ENCODE measurements at regions not wholly inside any gene's neighbourhood (a gene's known extent, or its start where the extent isn't known, plus 50 kb on each side); places are given as distances from the start of the nearest gene placed in this dataset.

- Histone ChIP-seq H3K4me1 (ENCODE audit: control insufficient read depth in 2 of 2, insufficient read depth in 2 of 2, low read length in 2 of 2) (peaks cover 9 to 28% of the 10 kb centered on the region in 2 donors), H2AFZ (ENCODE audit: insufficient read depth, low read depth, low read length, poor library complexity, severe bottlenecking) (no peak overlapping the region), H3K9me3 (ENCODE audit: control extremely low read depth in 1 of 3, control insufficient read depth in 2 of 3, insufficient read depth in 1 of 3, low read length in 2 of 3) (no peaks in the 10 kb centered on the region), H3K79me2 (ENCODE audit: control insufficient read depth, insufficient read depth, low read length) (no peaks in the 10 kb centered on the region), H3K4me3 (ENCODE audit: control extremely low read depth in 1 of 5, extremely low read depth in 1 of 5, insufficient read depth in 1 of 5, low read depth in 2 of 5, low read length in 4 of 5) (no peak overlapping the region), H4K20me1 (ENCODE audit: control insufficient read depth, insufficient read depth, low read length, poor library complexity, severe bottlenecking) (no peaks in the 10 kb centered on the region), H3K27me3 (replicated peaks in 1 of 4; ENCODE audit: control extremely low read depth in 1 of 4, control insufficient read depth in 3 of 4, insufficient read depth in 4 of 4, low read length in 3 of 4) (no peaks in the 10 kb centered on the region), H3K9ac (ENCODE audit: low read length) (no peak overlapping the region), H3K4me2 (replicated peaks; ENCODE audit: low read depth, low read length, poor library complexity, severe bottlenecking) (no peak overlapping the region), H3K36me3 (replicated peaks in 1 of 2; ENCODE audit: control extremely low read depth in 1 of 2, control insufficient read depth in 1 of 2, extremely low read depth in 1 of 2, insufficient read depth in 2 of 2, low read length in 1 of 2) (no peaks in the 10 kb centered on the region), H3K27ac (ENCODE audit: low read length in 2 of 2) (no peak overlapping the region)
- ChIA-PET CTCF (no interaction called here), POLR2A (interaction anchor here (1.0 to 6.8 kb wide), 2 partner anchors 16 to 53 kb away, joined by 3 to 86 read pairs; a partner anchor contains a TSS)
- H3K4me1 Mint-ChIP-seq = peaks cover 20% of the 10 kb centered on the region
- WGBS (ENCODE audit: insufficient coverage) = 96% methylated on average over 14 of the region's 19 CpGs
- intact Hi-C loops (cut with micrococcal nuclease) = no loop called here
- H3K9me3 Mint-ChIP-seq (ENCODE audit: insufficient read depth) = no peaks in the 10 kb centered on the region
- no peak overlapping the region for H3K27ac Mint-ChIP-seq
- no peak overlapping the region for H3K4me3 Mint-ChIP-seq
- H3K27me3 Mint-ChIP-seq = no peaks in the 10 kb centered on the region
- ATAC-seq (ENCODE audit: low read depth) = no peak
- DNase-seq = no peak
- TF ChIP-seq CTCF (IDR thresholded peaks at IDR 0.05) (no peak), EZH2 (IDR thresholded peaks at IDR 0.05; ENCODE audit: borderline replicate concordance, insufficient read depth, low read depth, low read length, poor library complexity, severe bottlenecking) (no peak)
Observed at GRCh38 chr6:26268659-26269402, 96.2 kb upstream of the BTN3A2 start.

All from B cell (primary cell).